OCI-LY3 (cell line): ENCODE measurements at regions not wholly inside any gene's neighbourhood (a gene's known extent, or its start where the extent isn't known, plus 50 kb on each side); places are given as distances from the start of the nearest gene placed in this dataset.
"Not testable (repeated sequence)": the region's sequence is repeated elsewhere in the genome, so short reads cannot be mapped to it uniquely, and the experiment has no call there.

Source experiments
- H2AFZ ChIP-seq: fragments of 200-600, 300-600 bp; shearing (Covaris generic); 2 replicates; pipeline ENCODE4 v1.6.0; 2014; ENCODE audit warnings: antibody characterized with exemption, low read depth, low read length
- H3K27ac ChIP-seq: fragments of 200-600, 300-600 bp; sonication (generic); 2 replicates; pipeline ENCODE4 v1.5.1; 2014; ENCODE audit warnings: mild to moderate bottlenecking, low read length, moderate library complexity, mixed read lengths
- H3K27me3 ChIP-seq: fragments of 200-600, 300-600 bp; sonication (generic); 2 replicates; pipeline ENCODE4 v1.6.1; 2014; ENCODE audit warnings: low read depth, low read length, mixed read lengths
- H3K36me3 ChIP-seq: fragments of 200-600, 300-600 bp; sonication (generic); replicated peaks from 2 replicates; pipeline ENCODE3; 2014; ENCODE audit warnings: low read depth, low read length, mixed read lengths
- H3K4me1 ChIP-seq: fragments of 300-600, 200-600 bp; sonication (generic); 2 replicates; pipeline ENCODE4 v1.6.1; 2014; ENCODE audit warnings: low read length, mixed read lengths
- H3K4me2 ChIP-seq: fragments of 200-600, 300-600 bp; sonication (generic); 2 replicates; pipeline ENCODE4 v1.6.1; 2014; ENCODE audit warnings: low read length, mixed read lengths
- H3K4me3 ChIP-seq: fragments of 300-600, 200-600 bp; sonication (generic); 2 replicates; pipeline ENCODE4 v1.5.1; 2014; ENCODE audit warnings: antibody characterized with exemption, mild to moderate bottlenecking, low read length, moderate library complexity
- H3K79me2 ChIP-seq: fragments of 300-600, 200-600 bp; shearing (Covaris generic); 2 replicates; pipeline ENCODE4 v1.6.1; 2014; ENCODE audit warnings: mild to moderate bottlenecking, low read length, mixed read lengths
- H3K9ac ChIP-seq: fragments of 300-600, 200-600 bp; shearing (Covaris generic); 2 replicates; pipeline ENCODE4 v1.6.0; 2014; ENCODE audit warnings: mild to moderate bottlenecking, low read length, moderate library complexity
- H3K9me3 ChIP-seq: fragments of 200-600, 300-600 bp; shearing (Covaris generic); 2 replicates; pipeline ENCODE4 v1.6.1; 2014; ENCODE audit warnings: low read length, mixed read lengths; ENCODE audit not compliant: insufficient read depth
- H4K20me1 ChIP-seq: fragments of 200-600, 300-600 bp; sonication (generic); 2 replicates; pipeline ENCODE4 v1.6.1; 2016; ENCODE audit warnings: low read length, mixed read lengths; ENCODE audit not compliant: insufficient read depth
- EZH2phosphoT487 ChIP-seq: fragments of 200-600 bp; shearing (Covaris generic); IDR thresholded peaks from 2 replicates; pipeline ENCODE4 v1.6.1; 2018; ENCODE audit warnings: antibody characterized with exemption, mixed run types, low read depth
- TF ChIP-seq, protein P1 (sequence below): fragments of 200-600, 300-600 bp; sonication (generic); IDR thresholded peaks from 2 replicates; pipeline ENCODE4 v1.5.1; 2014; ENCODE audit warnings: antibody characterized with exemption, low read length, low read depth

DNA sequence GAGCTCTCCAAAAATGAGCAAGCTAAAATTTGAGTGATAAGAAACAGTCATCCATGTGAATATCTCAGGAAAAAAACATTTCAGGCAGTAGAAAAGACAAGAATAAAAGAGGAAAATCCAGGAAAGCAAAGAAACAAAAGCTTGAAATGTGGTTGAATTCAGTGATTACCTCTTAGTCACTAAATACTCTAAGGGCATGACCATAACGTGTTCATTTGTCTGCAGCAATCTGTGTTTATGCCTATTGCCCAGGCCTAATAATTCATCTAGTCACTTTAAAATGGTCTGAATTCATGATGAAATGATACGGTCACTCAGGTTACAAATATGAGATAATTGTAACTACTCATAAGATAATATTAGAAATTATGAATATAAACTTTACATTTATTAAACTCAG lies 837.9 kb downstream of the STPG2 start:
- Histone ChIP-seq H3K79me2 (no peaks in the 10 kb centered on the region), H3K4me3 (no peak overlapping the region), H2AFZ (no peak overlapping the region), H3K9ac (no peak overlapping the region), H3K4me1 (no peaks in the 10 kb centered on the region), H3K4me2 (no peak overlapping the region), H3K27me3 (no peaks in the 10 kb centered on the region), H3K9me3 (no peaks in the 10 kb centered on the region), H3K36me3 (no peaks in the 10 kb centered on the region), H3K27ac (no peak overlapping the region), H4K20me1 (no peaks in the 10 kb centered on the region)
- TF ChIP-seq, protein P1, sequence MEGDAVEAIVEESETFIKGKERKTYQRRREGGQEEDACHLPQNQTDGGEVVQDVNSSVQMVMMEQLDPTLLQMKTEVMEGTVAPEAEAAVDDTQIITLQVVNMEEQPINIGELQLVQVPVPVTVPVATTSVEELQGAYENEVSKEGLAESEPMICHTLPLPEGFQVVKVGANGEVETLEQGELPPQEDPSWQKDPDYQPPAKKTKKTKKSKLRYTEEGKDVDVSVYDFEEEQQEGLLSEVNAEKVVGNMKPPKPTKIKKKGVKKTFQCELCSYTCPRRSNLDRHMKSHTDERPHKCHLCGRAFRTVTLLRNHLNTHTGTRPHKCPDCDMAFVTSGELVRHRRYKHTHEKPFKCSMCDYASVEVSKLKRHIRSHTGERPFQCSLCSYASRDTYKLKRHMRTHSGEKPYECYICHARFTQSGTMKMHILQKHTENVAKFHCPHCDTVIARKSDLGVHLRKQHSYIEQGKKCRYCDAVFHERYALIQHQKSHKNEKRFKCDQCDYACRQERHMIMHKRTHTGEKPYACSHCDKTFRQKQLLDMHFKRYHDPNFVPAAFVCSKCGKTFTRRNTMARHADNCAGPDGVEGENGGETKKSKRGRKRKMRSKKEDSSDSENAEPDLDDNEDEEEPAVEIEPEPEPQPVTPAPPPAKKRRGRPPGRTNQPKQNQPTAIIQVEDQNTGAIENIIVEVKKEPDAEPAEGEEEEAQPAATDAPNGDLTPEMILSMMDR = no peak
- TF ChIP-seq EZH2phosphoT487 = no peak

DNA sequence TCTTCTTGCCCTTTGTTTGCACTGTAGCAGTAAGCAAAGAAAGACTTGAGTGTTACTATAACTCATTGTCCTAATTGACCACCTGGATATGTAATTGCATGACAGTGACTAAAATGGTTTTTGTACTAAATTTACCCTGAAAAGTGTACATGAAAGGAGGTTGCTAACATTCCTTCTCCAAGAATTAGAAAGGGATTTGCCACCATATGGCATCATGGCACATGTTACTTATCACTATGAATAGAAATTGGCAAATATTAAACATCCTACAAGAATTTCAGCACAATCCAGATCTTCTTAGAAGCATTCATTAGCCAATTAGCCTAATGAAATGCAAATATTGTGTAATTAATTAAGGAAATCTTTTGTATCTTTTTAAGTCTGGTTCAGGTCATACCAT lies 834.2 kb downstream of the STPG2 start:
- Histone ChIP-seq H3K79me2 (no peaks in the 10 kb centered on the region), H4K20me1 (no peaks in the 10 kb centered on the region), H3K4me2 (no peak overlapping the region), H3K27ac (no peak overlapping the region), H3K9me3 (no peaks in the 10 kb centered on the region), H3K9ac (no peak overlapping the region), H3K4me3 (no peak overlapping the region), H3K36me3 (no peaks in the 10 kb centered on the region), H3K27me3 (no peaks in the 10 kb centered on the region), H3K4me1 (no peaks in the 10 kb centered on the region), H2AFZ (no peak overlapping the region)
- no peak for TF ChIP-seq EZH2phosphoT487
- TF ChIP-seq, protein P1 = no peak

DNA sequence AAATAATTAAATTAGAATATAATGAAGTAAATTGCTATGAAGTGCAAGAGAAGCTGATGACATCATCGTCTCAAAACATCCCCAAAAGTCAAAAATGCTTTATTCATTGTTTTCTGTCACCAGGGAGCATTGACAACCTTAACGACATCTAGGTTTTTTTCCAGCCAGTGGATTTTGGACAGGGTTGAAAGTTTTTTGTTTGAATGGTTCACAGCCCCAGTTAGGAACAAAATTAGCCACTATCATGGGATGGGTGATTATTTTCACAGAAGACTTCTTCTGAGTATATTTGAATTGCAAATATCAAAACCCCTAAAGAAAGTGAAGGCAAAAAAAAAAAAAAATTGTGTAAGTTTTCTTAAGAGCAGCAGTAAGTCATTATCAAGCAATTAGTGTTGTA lies 826.1 kb downstream of the STPG2 start:
- Histone ChIP-seq H3K4me2 (no peak overlapping the region), H3K79me2 (no peaks in the 10 kb centered on the region), H3K27ac (no peak overlapping the region), H3K9ac (no peak overlapping the region), H3K4me3 (no peak overlapping the region), H3K27me3 (no peaks in the 10 kb centered on the region), H4K20me1 (no peaks in the 10 kb centered on the region), H3K36me3 (no peaks in the 10 kb centered on the region), H2AFZ (no peak overlapping the region), H3K9me3 (no peaks in the 10 kb centered on the region), H3K4me1 (no peaks in the 10 kb centered on the region)
- TF ChIP-seq, protein P1 = no peak
- TF ChIP-seq EZH2phosphoT487 = no peak

DNA sequence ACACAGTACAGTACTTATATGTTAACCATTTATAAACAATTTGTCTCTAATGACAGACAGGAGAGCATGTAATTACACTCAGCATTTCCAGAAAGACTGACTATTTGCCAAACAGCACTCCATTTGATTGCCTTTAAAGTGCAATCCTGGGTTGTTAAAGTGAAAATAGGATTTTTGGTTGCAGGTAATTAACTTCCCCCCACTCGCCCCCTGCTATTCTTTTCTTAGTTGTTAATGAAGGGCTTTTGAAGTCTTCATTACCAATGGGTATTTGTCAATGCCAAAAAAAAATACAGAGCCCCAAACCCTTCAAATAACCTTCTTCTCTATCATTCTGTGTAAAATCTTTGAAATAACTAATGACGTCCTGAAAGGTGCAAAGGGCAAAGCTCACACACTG lies 825.6 kb downstream of the STPG2 start:
- Histone ChIP-seq H3K27ac (no peak overlapping the region), H3K4me3 (no peak overlapping the region), H3K36me3 (no peaks in the 10 kb centered on the region), H3K79me2 (no peaks in the 10 kb centered on the region), H3K4me1 (no peaks in the 10 kb centered on the region), H3K9ac (no peak overlapping the region), H3K4me2 (no peak overlapping the region), H4K20me1 (no peaks in the 10 kb centered on the region), H3K27me3 (no peaks in the 10 kb centered on the region), H3K9me3 (no peaks in the 10 kb centered on the region), H2AFZ (no peak overlapping the region)
- TF ChIP-seq, protein P1 = no peak
- TF ChIP-seq EZH2phosphoT487 = no peak

DNA sequence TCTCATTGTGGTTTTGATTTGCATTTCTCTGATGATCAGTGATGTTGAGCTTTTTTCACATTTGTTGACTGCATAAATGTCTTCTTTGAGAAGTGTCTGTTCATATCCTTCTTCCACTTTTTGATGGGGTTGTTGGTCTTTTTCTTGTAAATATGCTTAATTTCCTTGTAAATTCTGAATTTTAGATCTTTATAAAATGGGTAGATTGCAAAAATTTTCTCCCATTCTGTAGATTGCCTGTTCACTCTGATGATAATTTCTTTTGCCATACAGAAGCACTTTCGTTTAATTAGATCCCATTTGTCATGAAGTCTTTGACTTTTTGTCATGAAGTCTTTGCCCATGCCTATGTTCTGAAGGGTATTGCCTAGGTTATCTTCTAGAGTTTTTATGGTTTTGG lies 817.5 kb downstream of the STPG2 start:
- not testable (repeated sequence) for H3K4me1 ChIP-seq, H3K9me3 ChIP-seq, H3K27ac ChIP-seq, H3K9ac ChIP-seq, H4K20me1 ChIP-seq, H3K4me2 ChIP-seq, H3K79me2 ChIP-seq, H3K4me3 ChIP-seq, H2AFZ ChIP-seq, H3K36me3 ChIP-seq, H3K27me3 ChIP-seq
